ENCODE measurements at regions not wholly inside any gene's neighbourhood (a gene's known extent, or its start where the extent isn't known, plus 50 kb on each side); places are given as distances from the start of the nearest gene placed in this dataset.

GRCh38 chr6:8499540-8499939 lies 64.2 kb upstream of the SLC35B3 start:
- TF ChIP-seq MXI1 (IDR thresholded peaks at IDR 0.05; ENCODE audit: borderline replicate concordance, low read depth, low read length) (no peak), MAFK (IDR thresholded peaks at IDR 0.05; ENCODE audit: low read depth, low read length) (no peak), CTCF (conservative IDR thresholded peaks at IDR 0.05; ENCODE audit: low read depth, low read length) (0 out of 2 replicates have a peak, but pooled peaks have one; percentile 14), USF2 (IDR thresholded peaks at IDR 0.05; ENCODE audit: low read depth, low read length) (no peak)
